GM12878 (cell line): ENCODE measurements at regions not wholly inside any gene's neighbourhood (a gene's known extent, or its start where the extent isn't known, plus 50 kb on each side); places are given as distances from the start of the nearest gene placed in this dataset.

Experiments used
- ATAC-seq: fragments of 200-7000 bp; cut with Tn5 transposase; 3 replicates; pipeline ENCODE4 v1.9.1; 2020; ENCODE audit warnings: mild to moderate bottlenecking, moderate library complexity
- BruUV-seq: library from RNA; stranded (reverse); fragments of 400-500 nt; replicated peaks from 2 replicates; lab custom pipeline; 2021; lab: Mats Ljungman, UMichigan
- CTCF ChIA-PET: fragments of 300-600 bp; sonication (Branson Sonifier 250); formaldehyde crosslinking; extraction: SDS; loops from one replicate; lab custom pipeline; 2021; ENCODE audit warnings: inconsistent platforms; lab: Yijun Ruan, JAX
- POLR2A ChIA-PET: fragments of 350-600 bp; formaldehyde crosslinking; extraction: SDS; loops from one replicate; lab custom pipeline; 2021; ENCODE audit warnings: inconsistent platforms; lab: Charles Lee
- RAD21 ChIA-PET: fragments of 300-600 bp; sonication (Branson Sonifier 250); formaldehyde crosslinking; loops from one replicate; lab custom pipeline; 2023; ENCODE audit warnings: antibody characterized with exemption; ENCODE audit not compliant: unreplicated experiment; lab: Charles Lee
- SMC1A ChIA-PET: fragments of 300-600 bp; sonication (Branson Sonifier 250); formaldehyde crosslinking; loops from one replicate; lab custom pipeline; 2023; ENCODE audit not compliant: unreplicated experiment, uncharacterized antibody; lab: Charles Lee
- DNase-seq: peaks from one replicate; pipeline ENCODE4 v3.0.0-alpha.2; 2011; ENCODE audit warnings: low read depth, low spot score
- FAIRE-seq: peaks from 3 replicates; lab custom pipeline; 2011; peaks lifted over from hg19 to GRCh38; lab: Jason Lieb, UNC
- H2AFZ ChIP-seq: 2 replicates; pipeline ENCODE4 v1.6.0; 2011; ENCODE audit warnings: low read depth, low read length, control low read depth; ENCODE audit not compliant: control insufficient read depth
- H3K27ac ChIP-seq: 2 replicates; pipeline ENCODE4 v1.5.1; 2011; ENCODE audit warnings: control low read depth; ENCODE audit not compliant: control insufficient read depth, insufficient read depth
- H3K27me3 ChIP-seq, 2 experiments: replicated peaks in 1 of 2; 2 replicates each; pipeline versions ENCODE4 v1.6.0 to v1.6.1; 2011; ENCODE audit warnings: low read length in 1 of 2; ENCODE audit not compliant: control insufficient read depth in 2 of 2, insufficient read depth in 2 of 2
- H3K36me3 ChIP-seq, 2 experiments: 2 replicates each; pipeline ENCODE4 v1.5.1; 2011; ENCODE audit warnings: low read length in 1 of 2; ENCODE audit not compliant: control insufficient read depth in 2 of 2, insufficient read depth in 2 of 2
- H3K4me1 ChIP-seq: 2 replicates; pipeline ENCODE4 v1.6.1; 2011; ENCODE audit warnings: mild to moderate bottlenecking, low read length, moderate library complexity, mixed read lengths; ENCODE audit not compliant: control insufficient read depth, insufficient read depth
- H3K4me2 ChIP-seq: 2 replicates; pipeline ENCODE4 v1.6.0; 2011; ENCODE audit warnings: control low read depth; ENCODE audit not compliant: control insufficient read depth, insufficient read depth
- H3K4me3 ChIP-seq: fragments of 200-600 bp; sonication (generic); 2 replicates; pipeline ENCODE4 v1.5.1; 2016
- H3K79me2 ChIP-seq: 2 replicates; pipeline ENCODE4 v1.6.0; 2011; ENCODE audit warnings: low read length; ENCODE audit not compliant: control insufficient read depth, insufficient read depth
- H3K9ac ChIP-seq: 2 replicates; pipeline ENCODE4 v1.8.0; 2011; ENCODE audit warnings: low read length, control low read depth, mixed read lengths; ENCODE audit not compliant: control insufficient read depth, insufficient read depth
- H3K9me3 ChIP-seq: replicated peaks from 3 replicates; pipeline ENCODE4 v1.5.1; 2011; ENCODE audit warnings: mild to moderate bottlenecking, low read length; ENCODE audit not compliant: control insufficient read depth, insufficient read depth
- H4K20me1 ChIP-seq: 2 replicates; pipeline ENCODE4 v1.6.0; 2011; ENCODE audit not compliant: control insufficient read depth, insufficient read depth
- CHD4 ChIP-seq: fragments of 200-600 bp; sonication (generic); IDR thresholded peaks from 2 replicates; pipeline ENCODE4 v1.6.1; 2016; ENCODE audit warnings: mild to moderate bottlenecking
- EGR1 ChIP-seq, 2 experiments: IDR thresholded peaks; 1 replicate in 1 of 2; 2 replicates in 1 of 2; pipeline ENCODE4 v1.6.1; 2011 to 2012; ENCODE audit warnings: low read depth in 2 of 2, low read length in 2 of 2, borderline replicate concordance in 1 of 2, mild to moderate bottlenecking in 1 of 2, moderate library complexity in 1 of 2
- EP300 ChIP-seq, 2 experiments: fragments of 150-350 bp in 1 of 2; IDR thresholded peaks; 2 replicates each; pipeline ENCODE4 v1.6.1; 2011 to 2012; ENCODE audit warnings: low read depth in 2 of 2, low read length in 2 of 2, borderline replicate concordance in 1 of 2, improper control_type of control experiment in 1 of 2, inconsistent platforms in 1 of 2; ENCODE audit not compliant: control insufficient read depth in 1 of 2
- ETV6 ChIP-seq, 2 experiments: fragments of 450-650 bp in 1 of 2; IDR thresholded peaks in 1 of 2; conservative IDR thresholded peaks in 1 of 2; 2 replicates each; pipeline ENCODE4 v1.6.1; 2014; ENCODE audit warnings: antibody characterized with exemption in 1 of 2, borderline replicate concordance in 1 of 2, low read depth in 1 of 2, mild to moderate bottlenecking in 1 of 2, moderate library complexity in 1 of 2
- KAT2A ChIP-seq: conservative IDR thresholded peaks from 2 replicates; pipeline ENCODE4 v1.6.1; 2011; ENCODE audit warnings: low read depth, low read length; ENCODE audit not compliant: control insufficient read depth
- MTA3 ChIP-seq: IDR thresholded peaks from 2 replicates; pipeline ENCODE4 v1.6.1; 2012; ENCODE audit warnings: low read length, inconsistent platforms, borderline replicate concordance
- MYB ChIP-seq: fragments of 150-350 bp; IDR thresholded peaks from 2 replicates; pipeline ENCODE4 v1.6.1; 2014; ENCODE audit warnings: mild to moderate bottlenecking, low read depth, low read length, borderline replicate concordance
- MYC ChIP-seq: IDR thresholded peaks from 2 replicates; pipeline ENCODE4 v1.6.1; 2011; ENCODE audit warnings: mild to moderate bottlenecking, low read length, moderate library complexity, inconsistent platforms; ENCODE audit not compliant: insufficient read depth, insufficient replicate concordance, insufficient read length, severe bottlenecking
- NR2C2 ChIP-seq: IDR thresholded peaks from 2 replicates; pipeline ENCODE4 v1.6.1; 2011; ENCODE audit warnings: borderline replicate concordance, low read depth; ENCODE audit not compliant: control insufficient read depth, insufficient read length
- PAX8 ChIP-seq: fragments of 450-650 bp; IDR thresholded peaks from 2 replicates; pipeline ENCODE4 v1.6.1; 2017; ENCODE audit warnings: mild to moderate bottlenecking, moderate library complexity
- RB1 ChIP-seq: fragments of 450-650 bp; formaldehyde crosslinking; IDR thresholded peaks from 2 replicates; pipeline ENCODE4 v1.6.1; 2017; ENCODE audit warnings: mild to moderate bottlenecking, borderline replicate concordance
- SMAD5 ChIP-seq: IDR thresholded peaks from 2 replicates; pipeline ENCODE4 v1.6.1; 2016; ENCODE audit warnings: antibody characterized with exemption, low read depth
- ZZZ3 ChIP-seq: IDR thresholded peaks from 2 replicates; pipeline ENCODE4 v1.6.1; 2011; ENCODE audit warnings: low read depth; ENCODE audit not compliant: control insufficient read depth, insufficient read length
- WGBS: methylation state at CpG from one replicate; pipeline ENCODE4 v1.1.6; 2016; ENCODE audit warnings: low lambda C conversion rate; ENCODE audit not compliant: insufficient replicate concordance, insufficient coverage; ENCODE audit errors: missing lambda C conversion rate; 5-methylcytosine and 5-hydroxymethylcytosine counted together
- in situ Hi-C: fragments of 300-500 bp; cut with MboI; formaldehyde crosslinking; loops from 9 replicates; pipeline ENCODE4 v1.14.3; 2018; ENCODE audit warnings: mixed read lengths
- intact Hi-C: fragments of 100-400 bp; cut with micrococcal nuclease; formaldehyde crosslinking; loops from one replicate; pipeline ENCODE4 v1.14.2; 2022; ENCODE audit not compliant: unreplicated experiment
- TF ChIP-seq, protein P1 (sequence below): fragments of 450-650 bp; IDR thresholded peaks from 2 replicates; pipeline ENCODE4 v1.6.1; 2017; ENCODE audit warnings: borderline replicate concordance
- TF ChIP-seq, protein P2 (sequence below): IDR thresholded peaks from 2 replicates; pipeline ENCODE4 v1.6.1; 2011; ENCODE audit warnings: borderline replicate concordance, low read depth, mild to moderate bottlenecking, moderate library complexity, low read length; ENCODE audit not compliant: insufficient read depth, poor library complexity, severe bottlenecking

- WGBS: 5% methylated on average over 4 of the region's 4 CpGs
- no peak for ATAC-seq
- BruUV-seq: no TSS peak
Observed at GRCh38 chr3:117411971-117412370, 702.4 kb downstream of the TUSC7 start.

More at GRCh38 chr3:117411971-117412370, 702.4 kb downstream of the TUSC7 start:
- intact Hi-C loops: no loop called here
- H3K36me3 ChIP-seq: no peaks in the 10 kb centered on the region
- RAD21 ChIA-PET: no interaction called here
- no peaks in the 10 kb centered on the region; a peak in 1 of 4 replicates for H3K27me3 ChIP-seq
- POLR2A ChIA-PET: no interaction called here
- H3K4me2 ChIP-seq: no peak overlapping the region
- H3K9me3 ChIP-seq: no peaks in the 10 kb centered on the region
- no peaks in the 10 kb centered on the region for H4K20me1 ChIP-seq
- H3K4me1 ChIP-seq: no peaks in the 10 kb centered on the region
- no peak for TF ChIP-seq SMAD5
- no peak for TF ChIP-seq MTA3
- no peak for TF ChIP-seq EGR1 (IDR thresholded peaks at IDR 0.05; ENCODE audit: borderline replicate concordance in 1 of 2, low read depth in 2 of 2, low read length in 2 of 2)
- TF ChIP-seq MYC: no peak
- TF ChIP-seq NR2C2: no peak
- no peak for TF ChIP-seq RB1
- no peak for TF ChIP-seq KAT2A
- TF ChIP-seq MYB: no peak
- TF ChIP-seq ZZZ3: no peak
- TF ChIP-seq PAX8: no peak
- no peak for TF ChIP-seq EP300 (IDR thresholded peaks at IDR 0.05; ENCODE audit: borderline replicate concordance in 1 of 2, control insufficient read depth in 1 of 2, low read depth in 2 of 2, low read length in 2 of 2)
- TF ChIP-seq, protein P1, sequence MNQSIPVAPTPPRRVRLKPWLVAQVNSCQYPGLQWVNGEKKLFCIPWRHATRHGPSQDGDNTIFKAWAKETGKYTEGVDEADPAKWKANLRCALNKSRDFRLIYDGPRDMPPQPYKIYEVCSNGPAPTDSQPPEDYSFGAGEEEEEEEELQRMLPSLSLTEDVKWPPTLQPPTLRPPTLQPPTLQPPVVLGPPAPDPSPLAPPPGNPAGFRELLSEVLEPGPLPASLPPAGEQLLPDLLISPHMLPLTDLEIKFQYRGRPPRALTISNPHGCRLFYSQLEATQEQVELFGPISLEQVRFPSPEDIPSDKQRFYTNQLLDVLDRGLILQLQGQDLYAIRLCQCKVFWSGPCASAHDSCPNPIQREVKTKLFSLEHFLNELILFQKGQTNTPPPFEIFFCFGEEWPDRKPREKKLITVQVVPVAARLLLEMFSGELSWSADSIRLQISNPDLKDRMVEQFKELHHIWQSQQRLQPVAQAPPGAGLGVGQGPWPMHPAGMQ: no peak
- TF ChIP-seq, protein P2, sequence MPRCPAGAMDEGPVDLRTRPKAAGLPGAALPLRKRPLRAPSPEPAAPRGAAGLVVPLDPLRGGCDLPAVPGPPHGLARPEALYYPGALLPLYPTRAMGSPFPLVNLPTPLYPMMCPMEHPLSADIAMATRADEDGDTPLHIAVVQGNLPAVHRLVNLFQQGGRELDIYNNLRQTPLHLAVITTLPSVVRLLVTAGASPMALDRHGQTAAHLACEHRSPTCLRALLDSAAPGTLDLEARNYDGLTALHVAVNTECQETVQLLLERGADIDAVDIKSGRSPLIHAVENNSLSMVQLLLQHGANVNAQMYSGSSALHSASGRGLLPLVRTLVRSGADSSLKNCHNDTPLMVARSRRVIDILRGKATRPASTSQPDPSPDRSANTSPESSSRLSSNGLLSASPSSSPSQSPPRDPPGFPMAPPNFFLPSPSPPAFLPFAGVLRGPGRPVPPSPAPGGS: no peak
- TF ChIP-seq ETV6 (conservative IDR thresholded peaks at IDR 0.05 in 1 of 2, IDR thresholded peaks at IDR 0.05 in 1 of 2; ENCODE audit: borderline replicate concordance in 1 of 2, low read depth in 1 of 2): no peak
- no peak for TF ChIP-seq CHD4
- H3K9ac ChIP-seq: no peak overlapping the region
- CTCF ChIA-PET: interaction anchor here (0.6 to 6.3 kb wide), 3 partner anchors 9 to 300 kb away, joined by 3 to 177 read pairs (median 3); no protein-coding TSS in a partner anchor
- H3K4me3 ChIP-seq: no peak overlapping the region
- SMC1A ChIA-PET: interaction anchor here (1.1 to 10.6 kb wide), 3 partner anchors 30 to 113 kb away, joined by 3 to 187 read pairs (median 4); no protein-coding TSS in a partner anchor
- H3K27ac ChIP-seq: no peak overlapping the region
- H2AFZ ChIP-seq: no peak overlapping the region
- no peaks in the 10 kb centered on the region for H3K79me2 ChIP-seq
- DNase-seq (no peak), FAIRE-seq (no peak)
- in situ Hi-C loops: no loop called here
